Epidermal melanocyte (primary cell): ENCODE measurements at regions not wholly inside any gene's neighbourhood (a gene's known extent, or its start where the extent isn't known, plus 50 kb on each side); places are given as distances from the start of the nearest gene placed in this dataset.

Experiments
- DNase-seq: peaks from one replicate; pipeline ENCODE4 v3.0.0; 2011; ENCODE audit warnings: low spot score; ENCODE audit not compliant: insufficient read length

DNA sequence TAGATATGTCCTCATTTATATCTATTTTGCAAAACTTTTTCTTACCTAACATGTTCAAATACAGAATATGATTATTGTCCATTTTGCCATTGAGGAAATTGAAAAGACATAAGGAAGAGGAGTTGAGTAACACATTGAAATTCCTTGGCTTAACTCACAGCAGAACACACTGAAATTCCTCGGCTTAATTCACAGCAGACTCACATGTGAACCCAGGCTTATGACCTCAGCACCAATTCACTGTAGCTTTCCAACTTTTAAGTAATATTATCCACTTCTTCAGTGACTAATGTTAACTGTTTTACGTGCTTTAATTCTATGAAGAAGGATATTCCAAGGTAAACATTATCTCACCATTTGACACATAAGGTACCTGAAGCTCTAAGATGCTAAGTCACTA lies 597.5 kb upstream of the PFKP start:
- DNase-seq: no peak

GRCh38 chr10:2464483-2464882 lies 602.9 kb upstream of the PFKP start:
- DNase-seq: no peak

- no peak for DNase-seq
These were observed 604.0 kb upstream of the PFKP start for GRCh38 chr10:2463316-2463715.

DNA sequence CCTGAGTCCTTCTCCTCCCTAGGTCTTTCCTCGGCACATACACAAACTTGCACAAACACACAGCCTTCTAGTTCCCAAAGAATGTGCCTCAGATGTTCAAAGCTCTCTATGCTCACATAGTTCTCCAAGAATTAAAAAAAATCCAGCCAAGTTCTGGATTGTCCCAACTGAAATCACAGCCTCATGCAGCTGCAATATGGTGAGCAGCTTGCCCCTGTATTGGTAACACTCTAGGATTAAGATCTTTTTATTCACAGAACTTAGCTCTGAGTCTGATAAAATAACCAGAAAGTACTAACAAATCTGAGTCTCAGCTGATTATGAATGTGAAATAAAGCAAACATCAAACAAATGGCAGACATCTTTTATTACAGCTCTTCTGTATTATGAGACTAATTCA lies 604.8 kb upstream of the PFKP start:
- DNase-seq: no peak

- DNase-seq: no peak
These were observed 606.5 kb upstream of the PFKP start for GRCh38 chr10:2460812-2461211.

DNA sequence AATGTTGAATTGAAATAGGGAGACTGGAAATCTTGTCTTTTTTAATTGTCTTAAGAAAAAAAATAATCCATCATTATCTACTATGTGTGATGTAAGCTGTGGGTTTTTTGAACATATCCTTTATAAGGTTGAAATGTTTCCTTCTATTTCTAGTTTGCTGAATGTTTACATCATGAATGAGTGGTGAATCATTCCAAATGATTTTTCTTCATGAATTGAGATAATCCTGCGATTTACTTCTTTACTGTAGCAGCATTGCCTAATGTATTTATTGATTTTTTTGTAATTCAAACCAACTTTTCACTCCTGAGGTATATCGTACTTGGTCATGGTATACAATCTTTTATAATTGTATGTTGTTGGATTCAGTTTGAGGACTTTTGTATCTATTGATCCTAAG lies 607.6 kb upstream of the PFKP start:
- DNase-seq: no peak

- no peak for DNase-seq
These were observed 610.5 kb upstream of the PFKP start for GRCh38 chr10:2456834-2457233.

GRCh38 chr10:2445370-2445769 lies 622.0 kb upstream of the PFKP start:
- no peak for DNase-seq

DNA sequence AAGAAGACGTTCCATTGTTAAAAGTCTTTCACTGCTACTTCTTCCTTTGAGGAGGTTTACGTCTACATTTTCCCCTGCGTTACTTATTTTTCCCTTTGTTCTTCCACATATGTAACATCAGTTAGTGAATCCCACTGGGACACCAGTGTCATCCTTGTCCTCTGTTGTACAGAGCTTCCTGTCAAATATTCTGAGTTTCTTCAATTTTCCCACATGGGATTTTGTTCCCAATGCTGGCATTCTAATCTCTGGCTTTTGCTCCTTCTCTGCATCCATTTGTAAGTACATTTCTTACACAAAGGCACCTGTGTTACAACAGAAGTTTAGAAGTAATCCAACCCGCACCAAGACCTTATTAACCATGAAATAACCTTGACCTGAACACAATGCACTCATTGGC lies 627.4 kb upstream of the PFKP start:
- no peak for DNase-seq

DNA sequence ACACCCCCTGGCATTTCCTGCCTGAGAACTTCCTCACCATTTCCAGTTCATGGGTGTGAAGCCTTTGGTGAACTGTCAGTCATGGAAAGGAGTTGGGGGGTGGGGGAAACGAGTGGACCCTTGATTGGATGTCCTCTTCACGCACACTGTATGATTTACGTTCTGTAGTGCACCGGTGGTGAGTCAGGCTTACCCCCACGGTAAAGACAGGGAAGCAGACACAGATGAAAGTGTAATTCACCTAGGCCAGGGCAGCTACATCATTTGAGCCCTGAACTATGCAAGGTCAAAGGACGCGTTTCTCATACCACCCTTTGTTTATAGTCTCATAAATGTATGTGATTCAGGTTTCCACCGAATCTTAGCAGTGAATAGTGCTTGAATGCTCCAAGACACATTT lies 628.3 kb upstream of the PFKP start:
- DNase-seq: no peak

- no peak for DNase-seq
These were observed 629.0 kb upstream of the PFKP start for GRCh38 chr10:2438248-2438939.

GRCh38 chr10:2436933-2437332 lies 630.4 kb upstream of the PFKP start:
- no peak for DNase-seq

- DNase-seq: no peak
These were observed 635.4 kb upstream of the PFKP start for GRCh38 chr10:2431961-2432360.

DNA sequence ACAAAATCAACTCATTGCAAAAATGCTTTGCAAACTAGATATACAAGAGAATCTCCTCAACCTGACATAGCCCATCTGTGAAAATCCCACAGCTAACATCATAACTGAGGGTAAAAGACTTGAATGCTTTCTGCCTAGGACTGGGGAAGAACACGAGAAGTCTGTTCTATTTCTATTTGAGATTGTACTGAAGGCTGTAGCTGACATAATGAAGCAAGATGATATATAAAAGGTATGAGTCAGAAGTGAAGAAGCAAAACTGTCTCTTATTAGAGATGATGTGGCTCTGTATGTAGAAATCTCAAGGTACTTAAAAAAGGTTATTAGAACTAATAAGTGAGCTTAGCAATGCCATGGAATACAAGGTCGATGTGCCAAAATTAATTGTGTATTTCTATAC lies 639.9 kb upstream of the PFKP start:
- DNase-seq: no peak

- no peak for DNase-seq
These were observed 642.0 kb upstream of the PFKP start for GRCh38 chr10:2425320-2425719.

DNA sequence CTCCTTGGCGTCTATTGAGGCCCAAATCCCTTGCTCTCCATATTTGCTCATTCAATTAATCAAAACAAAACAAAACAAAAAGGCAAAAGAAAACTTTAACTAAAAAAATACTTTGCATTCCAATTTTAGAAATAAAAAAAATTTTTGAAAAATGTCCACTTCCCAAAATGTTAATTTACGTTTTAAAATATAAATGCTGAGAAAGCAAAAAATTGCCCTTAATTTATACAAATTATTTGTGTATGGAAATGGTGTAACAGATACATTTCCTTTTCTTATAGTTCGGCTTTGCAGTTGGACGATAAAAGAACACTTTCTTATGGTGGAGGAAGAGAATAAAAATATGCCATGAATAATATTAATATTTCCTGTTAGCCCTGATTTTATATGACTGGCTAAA lies 652.8 kb upstream of the PFKP start:
- DNase-seq: no peak

DNA sequence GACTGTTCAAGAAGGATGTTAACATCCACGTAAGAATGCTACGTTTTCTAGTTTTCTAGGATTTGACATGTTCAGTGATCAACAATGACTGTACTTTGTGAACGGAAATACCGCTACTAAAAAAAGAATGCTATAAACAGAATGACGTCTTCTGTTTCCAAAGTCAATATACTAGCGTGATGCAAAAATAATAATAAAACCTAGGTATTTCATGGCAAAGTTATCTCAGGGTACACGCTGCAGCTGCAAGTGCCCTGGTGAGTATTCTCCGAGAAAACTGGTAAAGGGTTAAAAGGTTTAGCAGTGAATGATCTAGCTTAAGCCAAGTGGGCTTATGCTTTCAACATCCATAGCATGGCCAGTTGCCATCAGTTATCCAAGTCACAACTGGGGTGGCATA lies 653.3 kb upstream of the PFKP start:
- DNase-seq: no peak

DNA sequence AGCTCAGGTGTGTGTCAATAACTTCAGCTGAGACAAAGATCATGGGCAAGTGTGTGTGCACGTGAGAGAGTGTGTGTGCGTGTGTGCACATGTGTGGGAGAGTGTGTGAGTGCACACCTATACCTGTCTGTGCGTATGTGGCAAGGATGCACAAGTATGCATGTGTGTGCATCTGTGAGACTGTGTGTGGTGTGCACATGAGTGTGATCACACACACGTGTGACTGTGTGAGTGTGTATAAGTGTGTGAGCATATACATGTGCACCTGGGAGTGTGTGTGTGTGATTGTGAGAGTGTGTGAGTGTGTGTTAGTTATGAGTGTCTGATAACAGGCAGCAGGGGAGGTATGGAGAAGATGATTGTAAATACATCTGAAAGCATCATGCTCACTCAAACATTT lies 657.3 kb upstream of the PFKP start:
- no peak for DNase-seq

- no peak for DNase-seq
These were observed 664.1 kb upstream of the ADARB2 start for GRCh38 chr10:2401459-2401858.

DNA sequence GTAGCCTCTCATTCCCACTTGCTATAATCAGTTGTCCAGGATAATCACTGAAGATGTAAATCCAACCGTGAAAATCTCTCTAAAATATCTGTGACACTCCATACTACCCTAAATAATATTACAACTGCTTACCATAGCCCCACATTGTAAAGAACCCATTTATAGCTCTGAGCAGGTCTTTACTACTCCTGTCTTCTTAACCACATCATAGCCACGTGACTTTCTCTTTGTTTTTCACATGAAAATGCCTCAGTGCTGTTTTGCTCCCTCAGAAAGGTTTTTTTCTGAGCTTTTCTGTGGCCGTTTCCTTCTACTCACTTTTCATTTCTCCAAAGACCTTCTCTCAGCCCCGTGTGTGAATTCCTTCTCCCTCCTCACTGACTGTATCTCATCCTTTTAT lies 662.2 kb upstream of the ADARB2 start:
- no peak for DNase-seq

DNA sequence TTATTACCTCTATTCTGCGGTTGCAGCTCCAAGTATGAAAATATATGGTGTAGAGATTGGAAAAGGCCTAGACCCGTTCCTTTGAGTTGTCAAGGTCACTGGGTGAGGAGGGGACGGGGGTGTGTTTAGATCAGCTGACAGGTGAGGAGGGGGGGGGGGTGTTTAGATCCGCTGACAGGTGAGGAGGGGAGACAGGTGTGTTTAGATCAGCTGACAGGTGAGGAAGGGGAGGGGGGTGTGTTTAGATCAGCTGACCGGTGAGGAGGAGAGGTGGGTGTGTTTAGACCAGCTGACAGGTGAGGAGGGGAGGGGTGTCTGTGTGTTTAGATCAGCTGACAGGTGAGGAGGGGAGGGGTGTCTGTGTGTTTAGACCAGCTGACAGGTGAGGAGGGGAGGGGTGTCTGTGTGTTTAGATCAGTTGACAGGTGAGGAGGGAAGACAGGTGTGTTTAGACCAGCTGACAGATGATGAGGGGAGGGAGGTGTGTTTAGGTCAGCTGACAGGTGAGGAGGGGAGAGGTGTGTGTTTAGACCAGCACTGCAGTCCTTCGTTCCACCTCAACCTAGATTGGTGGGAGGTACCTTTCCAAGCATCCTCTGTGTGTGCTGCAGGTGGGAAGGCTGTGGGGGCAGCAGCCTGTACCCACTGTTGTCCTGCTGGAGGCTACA lies 655.0 kb upstream of the ADARB2 start:
- no peak for DNase-seq

DNA sequence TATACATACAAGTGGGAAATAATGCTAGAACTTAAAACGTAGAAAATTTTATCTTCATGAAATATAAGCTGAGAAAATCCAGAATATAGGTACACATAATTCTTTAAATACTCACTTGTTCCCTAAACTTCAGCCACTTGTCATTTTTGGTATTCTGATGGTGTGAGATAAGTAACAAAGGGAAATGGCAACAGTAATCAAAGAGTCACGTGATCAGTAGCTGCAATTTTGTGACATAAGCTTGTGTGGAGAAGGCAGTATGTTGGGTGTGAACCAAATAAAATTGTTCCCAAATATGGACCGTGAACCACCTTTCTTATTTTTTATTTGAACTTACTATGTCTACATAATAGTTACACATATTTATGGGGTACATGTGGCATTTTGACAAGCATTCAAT lies 650.3 kb upstream of the ADARB2 start:
- no peak for DNase-seq

GRCh38 chr10:2387261-2387660 lies 649.9 kb upstream of the ADARB2 start:
- DNase-seq: no peak
